NCI-H146 (cell line): ENCODE measurements at regions not wholly inside any gene's neighbourhood (a gene's known extent, or its start where the extent isn't known, plus 50 kb on each side); places are given as distances from the start of the nearest gene placed in this dataset.

Experiments used
- DNase-seq: peaks from one replicate; lab custom pipeline; 2025; lab: John Stamatoyannopoulos, UW

GRCh38 chr6:159342146-159342545 lies 172.9 kb downstream of the FNDC1 start:
- no peak for DNase-seq

- no peak for DNase-seq
Observed at GRCh38 chr6:159334068-159334467, 164.9 kb downstream of the FNDC1 start.

GRCh38 chr6:159331451-159331850 lies 162.3 kb downstream of the FNDC1 start:
- DNase-seq = no peak

- DNase-seq = no peak
Observed at GRCh38 chr6:159329081-159329480, 159.9 kb downstream of the FNDC1 start.

- DNase-seq = no peak
Observed at GRCh38 chr6:159328052-159328451, 158.9 kb downstream of the FNDC1 start.

GRCh38 chr6:159325476-159325875 lies 156.3 kb downstream of the FNDC1 start:
- DNase-seq = no peak

GRCh38 chr6:159324596-159324995 lies 155.4 kb downstream of the FNDC1 start:
- DNase-seq = no peak
